Omental fat pad (tissue), 2 donors: ENCODE measurements at regions not wholly inside any gene's neighbourhood (a gene's known extent, or its start where the extent isn't known, plus 50 kb on each side); places are given as distances from the start of the nearest gene placed in this dataset. TPM values are rescaled to one million over a fixed set of nuclear protein-coding genes. Genes with fewer than 3 reads are reported as not detected.
"Not testable (repeated sequence)": the region's sequence is repeated elsewhere in the genome, so short reads cannot be mapped to it uniquely, and the experiment has no call there.

Experiments used
- ATAC-seq: fragments of 150-250 bp; one replicate; pipeline ENCODE4 v1.9.1; 2016; ENCODE audit warnings: mild to moderate bottlenecking, moderate library complexity; ENCODE audit not compliant: low FRiP score
- DNase-seq: peaks from one replicate; pipeline ENCODE4 v3.0.0-alpha.2; 2019; ENCODE audit warnings: low spot score
- small RNA-seq: library from RNA; depleted of rRNA; stranded (forward); fragments of <200 nt; gene quantifications from one replicate; pipeline ENCODE3, GENCODE V24; 2016

- ATAC-seq, DNase-seq: not testable (repeated sequence)
Measured at GRCh38 chr21:7825627-7826026, 2695.8 kb upstream of the TPTE start.

DNA sequence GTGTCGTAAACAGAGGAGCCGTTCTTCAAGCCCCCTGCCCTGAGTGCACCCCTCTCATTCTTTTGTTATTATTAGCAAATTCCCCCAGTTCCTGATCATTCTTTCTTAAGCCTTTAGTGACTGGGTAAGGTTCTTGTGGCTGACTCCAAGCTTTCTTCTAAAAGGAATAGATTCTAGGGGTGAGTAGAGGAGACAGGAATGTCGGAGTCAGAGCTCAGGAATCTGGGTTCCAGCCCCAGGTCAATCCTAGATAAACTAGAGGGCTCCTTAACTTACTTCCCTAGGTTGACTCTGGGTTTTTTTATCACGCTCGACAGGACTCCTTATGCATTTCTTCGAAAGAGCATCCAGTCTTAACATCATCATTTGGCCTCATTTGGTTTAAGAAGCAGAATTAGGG lies 2695.2 kb upstream of the TPTE start:
- not testable (repeated sequence) for DNase-seq, ATAC-seq

DNA sequence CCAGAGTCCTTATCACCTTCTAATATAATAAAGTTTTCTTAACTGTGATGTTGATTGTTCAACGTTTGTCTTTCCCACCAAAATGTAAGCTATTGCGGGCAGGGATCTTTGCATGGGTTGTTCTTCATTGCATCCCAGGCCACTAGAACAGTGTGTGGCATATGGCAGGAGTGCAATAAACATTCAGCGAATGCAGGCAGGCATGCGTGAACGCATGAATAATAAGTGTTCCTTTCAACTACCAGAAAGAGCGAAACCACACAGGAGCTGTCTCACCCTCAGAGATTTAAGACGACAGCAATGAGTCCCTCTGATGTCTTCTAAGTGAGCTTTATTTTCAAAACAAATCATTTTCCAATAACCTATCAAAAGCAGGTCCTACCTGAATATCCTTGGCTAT lies 2693.1 kb upstream of the TPTE start:
- not testable (repeated sequence) for ATAC-seq, DNase-seq

GRCh38 chr21:7829411-7829810 lies 2692.0 kb upstream of the TPTE start:
- DNase-seq, ATAC-seq: not testable (repeated sequence)

DNA sequence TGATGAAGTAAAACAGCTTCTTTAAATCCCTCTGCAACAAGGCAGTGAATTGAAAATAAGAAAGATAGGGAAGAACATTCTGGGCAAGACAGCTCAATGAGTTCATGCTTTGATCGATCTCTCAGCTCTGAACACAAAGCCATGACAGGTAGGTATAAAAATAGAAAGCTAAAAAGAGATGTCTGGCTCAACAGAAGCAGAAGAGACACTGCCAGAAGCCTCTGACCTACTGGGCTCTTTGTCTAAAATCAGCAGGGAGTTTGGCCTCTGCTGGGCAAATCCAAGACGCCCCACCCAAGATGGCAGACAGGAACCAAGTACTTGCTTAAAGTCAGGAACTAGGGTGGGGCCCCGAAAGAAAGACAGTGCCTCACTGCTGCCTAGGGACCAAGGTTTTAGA lies 2684.1 kb upstream of the TPTE start:
- ATAC-seq, DNase-seq: not testable (repeated sequence)

GRCh38 chr21:7853426-7853825 lies 2668.0 kb upstream of the TPTE start:
- not testable (repeated sequence) for ATAC-seq, DNase-seq

DNA sequence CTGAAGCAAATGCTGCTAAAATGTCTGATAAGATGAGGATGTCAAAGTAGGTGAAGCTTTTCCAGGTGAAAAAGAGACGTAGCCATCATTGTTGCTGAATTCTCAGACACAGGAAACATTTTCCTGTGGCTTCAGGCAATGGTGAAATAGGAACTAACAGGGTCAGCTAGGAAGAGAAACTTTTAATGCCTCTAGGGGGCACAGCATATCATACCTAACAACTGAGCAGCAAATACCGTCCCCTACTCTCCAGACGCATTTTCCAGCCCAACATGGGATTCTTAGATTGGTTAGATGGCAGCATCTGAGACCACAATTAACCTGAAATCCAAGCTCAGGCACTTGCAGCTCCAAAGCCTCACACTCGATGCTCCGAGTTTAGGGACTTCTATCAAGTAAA lies 2667.5 kb upstream of the TPTE start:
- ATAC-seq, DNase-seq: not testable (repeated sequence)

Small RNA genes lying in the stretch of these regions (small RNA-seq; reads per million reads assigned to genes)
- not detected for gene RF00614
